MV-4-11 (cell line): ENCODE measurements at regions not wholly inside any gene's neighbourhood (a gene's known extent, or its start where the extent isn't known, plus 50 kb on each side); places are given as distances from the start of the nearest gene placed in this dataset.
A peak's percentile ranks its signal among the peaks of the same experiment; 100 is the strongest.

Experiments
- DNase-seq: peaks from one replicate; lab custom pipeline; 2025; lab: John Stamatoyannopoulos, UW

DNA sequence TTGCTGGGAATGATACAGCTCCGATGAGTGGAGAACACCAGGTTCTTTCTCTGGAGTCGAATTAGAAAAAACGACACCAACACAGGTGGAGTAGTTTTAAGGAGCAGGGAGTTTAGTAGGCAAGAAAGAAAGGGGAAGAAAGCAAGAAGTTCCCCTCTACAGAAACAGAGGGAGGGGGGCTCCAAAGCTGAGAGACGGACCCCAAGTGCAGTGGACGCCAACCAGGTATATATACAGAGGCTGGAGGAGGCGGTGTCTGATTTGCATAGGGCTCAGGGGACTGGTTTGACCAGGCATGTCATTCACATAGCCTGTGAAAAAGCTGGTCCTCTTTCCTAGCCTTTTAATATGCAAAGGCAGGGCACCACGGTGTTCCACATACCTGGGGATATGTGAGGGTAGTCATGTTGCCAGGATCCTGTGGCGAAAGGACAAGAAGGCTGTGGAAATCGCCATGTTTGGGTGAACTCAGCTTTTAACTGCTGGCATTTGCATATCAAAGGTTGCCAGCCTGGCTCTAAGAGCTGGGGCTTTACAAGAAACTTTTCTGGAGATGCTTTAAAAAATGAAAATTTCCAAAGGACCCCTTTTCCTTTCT lies 887.4 kb upstream of the EPHA6 start:
- DNase-seq = no peak

DNA sequence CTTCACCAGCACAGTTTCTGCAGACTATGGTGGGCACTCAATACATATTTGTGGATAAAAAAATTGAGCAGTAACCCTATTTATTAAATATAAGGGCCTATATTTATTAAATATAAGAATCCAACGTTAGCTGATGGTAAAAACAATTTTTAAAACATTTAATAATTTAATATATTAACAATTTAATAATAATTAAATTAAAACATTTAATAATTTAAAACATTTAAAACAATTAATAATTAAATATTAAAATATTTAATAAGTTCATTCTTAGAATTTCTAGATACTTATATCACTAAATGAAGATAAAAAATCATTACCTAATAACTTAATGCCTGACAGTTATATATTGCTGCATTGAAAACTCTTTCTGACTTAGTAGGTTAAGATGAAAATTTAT lies 880.2 kb upstream of the EPHA6 start:
- DNase-seq = no peak

DNA sequence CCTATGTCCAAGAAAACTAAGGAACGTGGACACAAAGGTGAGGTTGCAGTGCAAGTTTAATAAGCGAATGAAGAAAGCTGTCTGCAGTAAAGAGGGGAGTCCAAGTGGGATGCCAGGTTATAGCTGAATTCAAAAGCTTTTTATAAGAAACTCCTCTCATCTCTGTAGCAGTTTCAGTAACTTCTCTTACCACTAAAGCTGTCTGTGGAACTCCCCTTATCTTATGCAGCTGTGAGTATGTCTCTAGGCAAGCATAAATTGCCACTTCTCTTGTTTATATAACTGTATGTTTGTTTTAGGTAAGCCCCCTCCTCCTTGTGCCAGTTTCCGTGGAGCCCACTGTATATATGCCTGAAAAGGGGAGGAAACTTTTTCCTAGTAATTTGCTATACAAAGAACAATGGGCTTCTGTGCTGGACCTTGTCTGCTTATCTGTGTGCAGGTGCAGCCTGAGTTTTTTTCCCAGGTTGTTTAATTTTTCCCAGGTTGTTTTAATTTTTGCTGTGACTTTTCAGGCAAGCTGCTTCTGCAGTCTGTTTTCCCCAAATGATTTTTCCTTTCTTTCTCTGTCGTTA lies 875.1 kb upstream of the EPHA6 start:
- DNase-seq = no peak

DNA sequence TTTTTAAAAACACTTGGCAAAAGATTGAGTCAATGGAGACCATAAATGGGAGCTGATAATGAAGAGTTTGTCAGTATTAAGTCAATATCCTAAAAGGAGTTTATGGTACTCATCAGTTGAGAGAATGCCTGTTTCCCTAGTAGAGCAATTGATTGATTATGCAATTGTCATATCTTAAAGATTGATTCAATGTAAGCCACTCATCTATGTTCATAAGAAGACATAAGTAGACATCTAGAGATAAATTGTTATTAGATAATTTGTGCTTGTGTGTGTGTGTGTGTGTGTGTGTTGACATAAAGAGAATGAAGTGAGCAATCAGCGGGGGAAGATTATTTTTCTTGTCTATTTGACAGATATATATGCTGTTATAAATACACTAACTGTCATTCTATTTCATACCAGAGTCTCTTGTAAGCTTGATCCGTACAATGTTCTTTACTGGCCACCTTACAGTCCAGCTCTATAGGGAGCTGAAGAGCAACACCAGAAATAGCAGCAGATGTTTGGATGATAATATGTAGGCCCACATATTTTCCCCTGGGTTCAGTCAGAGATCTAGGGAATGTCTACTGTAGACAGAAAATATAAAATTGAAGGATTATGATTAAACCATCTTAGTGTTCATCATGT lies 848.6 kb upstream of the EPHA6 start:
- no peak for DNase-seq

DNA sequence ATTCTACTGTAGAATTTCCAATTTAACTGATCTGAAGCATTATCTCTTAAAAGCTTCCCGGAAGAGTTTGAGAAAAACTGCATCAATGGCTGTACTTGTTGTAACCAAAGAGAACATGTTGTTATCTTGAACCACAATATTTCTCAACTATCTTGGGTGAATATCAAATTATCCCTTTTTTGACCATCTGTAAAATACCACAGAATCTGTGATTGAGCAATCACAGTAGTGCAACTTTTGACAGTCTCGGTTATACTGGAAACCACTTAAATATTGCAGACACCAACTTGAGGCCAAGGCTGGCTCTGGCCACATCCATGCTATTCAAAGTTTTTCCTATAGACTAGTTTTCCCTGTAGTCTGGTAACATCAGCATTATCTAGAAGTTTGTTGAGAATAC lies 842.8 kb upstream of the EPHA6 start:
- peak; percentile 76 for DNase-seq

DNA sequence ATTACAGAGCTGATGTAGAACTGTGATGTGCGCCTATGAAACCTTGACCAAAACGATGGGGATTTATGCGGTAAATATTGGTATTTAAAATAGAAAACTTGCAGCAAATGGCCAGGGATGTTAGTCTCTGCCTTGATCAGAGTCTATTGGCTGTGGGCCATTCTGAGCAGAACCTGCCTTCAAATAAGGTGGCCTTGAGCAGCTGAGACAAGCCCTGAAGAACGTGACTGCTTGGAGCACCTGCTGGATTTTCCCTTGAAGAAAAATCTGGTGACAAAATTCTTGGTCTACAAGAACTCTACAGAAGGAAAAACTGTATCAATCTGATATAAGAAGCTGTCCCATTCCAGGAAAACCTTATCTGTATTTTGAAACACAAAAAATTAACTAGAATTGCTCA lies 820.1 kb upstream of the EPHA6 start:
- DNase-seq = no peak

DNA sequence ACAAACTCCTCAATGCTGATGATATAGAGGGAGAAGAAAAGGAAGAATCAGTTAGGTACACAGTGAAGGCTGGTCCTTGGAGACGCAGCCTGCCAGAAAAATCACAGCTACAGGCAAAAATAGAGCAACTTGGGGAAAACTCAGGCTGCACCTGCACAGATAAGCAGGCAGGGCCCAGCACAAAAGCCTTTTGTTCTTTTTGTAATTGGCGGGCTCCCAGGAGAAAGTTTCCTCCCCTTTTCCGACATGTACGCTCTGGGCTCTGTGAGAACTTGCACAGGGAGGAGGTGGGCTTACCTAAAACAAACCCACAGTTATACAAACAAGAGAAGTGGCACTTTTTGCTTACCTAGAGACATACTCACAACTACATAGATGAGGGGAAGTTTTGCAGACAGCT lies 813.4 kb upstream of the EPHA6 start:
- DNase-seq = no peak

DNA sequence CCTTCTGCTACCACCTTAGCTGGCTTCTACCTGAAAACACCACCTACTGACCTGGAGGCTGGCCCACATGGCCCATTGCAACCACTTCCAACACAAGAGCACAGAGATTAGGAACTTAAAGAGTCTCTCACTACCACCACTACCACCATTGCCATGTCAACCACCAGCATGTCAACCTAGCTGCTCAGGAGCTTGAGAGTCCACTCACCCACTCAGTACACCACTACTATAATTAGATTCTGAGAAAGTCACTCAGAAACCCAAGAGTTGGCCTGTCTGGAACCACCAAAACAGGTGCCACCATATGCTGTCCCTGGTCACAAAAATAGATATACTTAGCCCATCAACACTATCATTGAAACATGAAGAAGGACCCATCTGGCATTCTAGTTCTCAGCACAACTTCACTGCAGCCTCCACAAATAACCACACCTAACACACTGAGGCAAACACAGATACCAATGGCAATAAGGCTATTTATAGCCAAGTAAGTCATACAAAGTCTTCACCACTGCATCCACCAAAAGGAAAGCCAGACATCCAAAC lies 806.7 kb upstream of the EPHA6 start:
- DNase-seq = no peak

DNA sequence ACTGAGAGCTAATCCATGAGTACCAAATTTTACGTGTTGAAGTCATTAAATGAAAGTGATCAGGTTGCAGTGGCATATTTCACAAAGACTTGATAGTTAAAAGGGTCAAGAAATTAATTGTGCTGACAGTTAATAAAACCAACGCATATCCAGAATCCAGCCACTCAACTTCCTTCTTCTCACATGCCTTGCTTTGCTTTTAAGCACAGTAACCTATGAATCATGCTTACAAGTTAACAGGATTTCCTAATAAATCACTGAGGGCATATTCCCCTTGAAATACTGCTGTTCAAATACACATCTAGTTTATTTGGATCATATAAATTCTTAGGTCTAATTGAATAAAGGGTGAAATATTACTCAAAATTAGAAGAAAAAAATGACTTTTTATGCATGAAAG lies 801.5 kb upstream of the EPHA6 start:
- no peak for DNase-seq

DNA sequence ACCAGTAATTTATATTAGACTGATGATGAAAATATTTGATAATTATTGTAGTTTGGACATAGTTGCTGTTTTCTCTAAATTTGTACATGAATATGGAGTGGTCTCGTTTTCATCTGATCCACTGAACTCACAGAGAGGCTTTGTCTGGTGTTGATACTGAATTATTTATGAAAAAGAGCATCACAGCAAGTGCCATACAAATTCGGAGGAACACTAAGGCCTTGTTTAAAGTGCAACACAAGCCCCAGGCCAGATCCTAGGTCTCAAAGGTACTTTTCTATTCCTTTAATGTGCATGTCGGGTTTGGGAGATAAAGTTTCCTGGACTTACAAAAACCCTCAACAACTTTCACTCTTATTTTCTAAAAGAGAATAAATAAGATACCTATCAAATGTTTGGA lies 796.8 kb upstream of the EPHA6 start:
- no peak for DNase-seq

DNA sequence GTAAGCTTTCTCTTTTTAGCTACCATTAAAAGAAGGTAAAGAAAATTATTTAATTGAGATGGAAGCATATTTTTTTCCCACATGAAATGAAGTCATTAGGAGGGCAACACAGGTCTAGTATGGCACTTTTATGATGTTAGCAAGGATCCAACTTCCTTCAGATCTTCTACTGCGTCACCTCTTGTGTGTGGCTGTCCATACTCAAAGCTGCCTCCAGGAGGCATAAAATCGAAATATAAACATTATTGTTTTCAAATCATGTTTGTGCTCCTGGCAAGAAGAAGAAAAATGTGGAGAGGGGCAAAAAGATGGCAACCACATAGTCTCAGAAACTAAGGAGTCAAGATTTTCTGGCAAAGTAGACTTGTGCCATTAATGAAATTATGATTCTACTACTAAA lies 791.7 kb upstream of the EPHA6 start:
- no peak for DNase-seq

DNA sequence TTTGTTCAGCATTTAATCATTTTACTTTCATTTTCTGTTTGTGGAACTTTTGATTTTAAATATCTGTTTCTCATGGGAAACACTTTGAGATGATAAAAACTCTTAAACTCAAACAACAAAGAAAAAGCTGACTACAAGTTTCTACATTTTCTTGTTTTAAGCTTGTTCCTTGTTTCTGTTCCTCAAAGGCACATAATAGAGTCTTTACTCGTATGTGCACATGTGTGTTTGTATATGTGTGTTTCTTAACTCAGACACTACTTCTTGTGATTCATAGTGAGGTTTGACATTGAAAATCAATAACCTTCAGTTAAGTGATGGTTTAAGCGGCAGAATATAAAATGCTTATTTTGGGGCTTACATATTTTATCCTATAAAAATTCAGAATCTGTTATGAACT lies 786.7 kb upstream of the EPHA6 start:
- peak; percentile 79 for DNase-seq

DNA sequence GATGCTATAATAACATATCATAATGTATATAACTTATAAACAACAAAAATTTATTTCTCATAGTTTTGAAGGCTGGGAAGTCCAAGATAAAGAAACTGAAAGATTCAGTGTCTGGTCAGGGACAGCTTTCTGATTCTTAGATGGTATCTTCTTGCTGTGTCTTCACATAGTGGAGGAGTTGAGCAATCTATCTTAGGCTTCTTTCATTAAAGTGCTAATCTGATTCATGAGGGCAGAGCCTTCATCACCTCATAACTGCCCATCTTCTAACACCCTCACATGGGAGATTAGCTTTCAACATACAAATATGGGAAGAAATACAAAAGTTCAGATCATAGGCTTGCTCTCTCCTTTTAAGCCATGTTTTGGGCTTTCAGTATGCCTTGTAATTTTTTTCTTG lies 774.8 kb upstream of the EPHA6 start:
- no peak for DNase-seq

DNA sequence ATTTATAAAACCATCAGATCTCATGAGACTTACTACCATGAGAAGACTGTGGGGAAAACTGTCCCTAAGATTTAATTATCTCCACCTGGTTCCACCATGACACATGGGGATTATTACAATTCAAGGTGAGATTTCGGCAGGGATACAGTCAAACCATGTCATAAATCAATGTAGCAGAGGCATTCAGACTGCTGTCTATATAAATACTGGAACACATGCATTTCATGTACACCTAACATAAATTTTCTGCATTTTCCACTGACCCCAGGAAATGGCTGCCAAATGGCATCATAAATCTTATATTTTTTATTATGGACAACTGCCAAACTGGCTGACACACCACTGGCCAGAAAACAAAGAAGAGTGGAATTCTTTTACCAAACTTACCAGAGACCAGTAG lies 755.1 kb upstream of the EPHA6 start:
- no peak for DNase-seq

DNA sequence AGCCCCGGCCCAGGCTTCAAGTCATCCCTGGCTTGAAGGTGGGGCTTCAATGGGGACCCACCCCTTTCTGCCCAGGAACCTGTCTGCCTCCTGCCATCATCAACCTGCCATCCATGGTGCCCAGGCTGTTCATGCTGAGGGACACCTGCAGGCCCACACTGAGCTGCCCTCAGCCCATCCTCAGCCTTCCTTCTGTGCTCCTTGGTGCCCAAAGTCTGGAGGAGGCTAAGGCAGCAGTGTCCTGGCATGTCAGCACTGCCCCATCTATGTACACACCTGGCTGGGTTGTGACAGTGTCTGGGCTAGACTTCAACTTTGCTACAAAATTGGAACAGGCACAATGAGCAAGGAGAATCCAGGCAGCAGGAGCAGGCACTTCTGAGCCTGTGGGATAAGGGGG lies 745.3 kb upstream of the EPHA6 start:
- DNase-seq = no peak

DNA sequence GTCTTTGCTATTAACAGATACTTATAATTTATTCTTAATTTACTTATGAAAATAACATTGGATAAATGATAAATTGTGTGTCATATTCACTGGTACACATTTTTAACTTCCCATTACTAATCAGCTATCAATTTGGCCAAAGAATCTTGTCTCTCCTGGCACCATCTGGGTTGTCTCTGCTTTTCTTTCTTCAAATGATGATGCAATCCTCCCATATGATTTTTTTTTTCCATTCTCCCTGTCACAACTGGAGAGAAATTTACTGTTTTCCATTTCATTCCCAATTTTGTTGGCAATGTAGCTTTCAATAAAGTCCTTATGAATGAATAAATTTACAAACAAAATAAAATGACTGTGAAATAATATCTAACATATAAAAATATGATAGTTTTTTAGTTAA lies 743.7 kb upstream of the EPHA6 start:
- DNase-seq = no peak

DNA sequence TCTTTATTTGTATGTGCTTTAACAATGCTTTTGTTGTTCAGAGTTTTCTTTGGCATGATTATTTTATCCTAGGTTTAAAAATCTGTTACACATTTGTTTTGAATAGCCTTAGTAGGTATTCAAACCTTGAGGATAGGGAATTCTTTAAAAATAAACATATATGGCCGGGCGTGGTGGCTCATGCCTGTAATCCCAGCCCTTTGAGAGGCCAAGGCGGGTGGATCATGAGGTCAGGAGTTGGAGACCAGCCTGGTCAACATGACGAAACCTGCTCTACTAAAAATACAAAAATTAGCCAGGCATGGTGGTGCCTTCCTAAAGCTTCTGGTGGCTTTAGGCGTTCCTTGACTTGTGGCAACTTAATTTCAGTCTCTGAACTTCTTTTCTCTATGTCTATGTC lies 743.3 kb upstream of the EPHA6 start:
- DNase-seq = no peak

DNA sequence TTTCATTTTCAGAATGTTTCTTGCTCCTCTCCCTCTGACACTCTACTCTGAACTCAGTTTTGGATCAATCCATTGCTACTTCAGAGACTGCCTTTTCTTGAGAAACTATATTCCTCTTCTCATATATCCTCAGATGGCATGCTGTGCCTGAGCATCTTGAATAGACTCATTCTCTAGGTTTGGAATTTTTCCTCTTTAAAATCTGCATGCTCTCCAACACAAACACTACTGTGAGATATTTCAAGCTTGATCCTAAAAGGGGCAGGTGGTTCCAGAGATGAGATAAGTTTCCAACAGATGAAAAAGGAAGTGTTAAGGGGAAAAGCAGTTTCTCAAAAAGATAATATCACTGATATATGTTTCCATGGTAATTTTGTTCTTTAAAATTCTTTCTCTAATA lies 742.2 kb upstream of the EPHA6 start:
- no peak for DNase-seq

DNA sequence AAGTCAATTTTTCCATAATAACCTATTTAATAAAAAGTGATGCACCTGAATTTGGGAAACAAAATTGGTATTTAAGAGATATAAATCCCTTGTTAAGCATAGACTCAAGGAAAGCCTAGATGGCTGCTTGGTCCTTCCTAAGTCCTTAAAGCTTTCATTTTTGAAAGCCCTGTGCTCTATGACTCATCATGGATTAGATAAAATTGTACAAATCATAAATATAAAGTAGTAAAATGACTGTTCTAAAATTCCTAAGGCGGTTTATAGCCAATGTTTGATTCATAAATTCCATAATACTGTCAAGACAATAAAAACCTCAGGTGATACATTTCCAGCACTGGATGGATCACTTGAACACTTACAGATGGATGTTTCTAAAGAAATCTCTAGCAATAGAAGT lies 730.8 kb upstream of the EPHA6 start:
- DNase-seq = no peak

DNA sequence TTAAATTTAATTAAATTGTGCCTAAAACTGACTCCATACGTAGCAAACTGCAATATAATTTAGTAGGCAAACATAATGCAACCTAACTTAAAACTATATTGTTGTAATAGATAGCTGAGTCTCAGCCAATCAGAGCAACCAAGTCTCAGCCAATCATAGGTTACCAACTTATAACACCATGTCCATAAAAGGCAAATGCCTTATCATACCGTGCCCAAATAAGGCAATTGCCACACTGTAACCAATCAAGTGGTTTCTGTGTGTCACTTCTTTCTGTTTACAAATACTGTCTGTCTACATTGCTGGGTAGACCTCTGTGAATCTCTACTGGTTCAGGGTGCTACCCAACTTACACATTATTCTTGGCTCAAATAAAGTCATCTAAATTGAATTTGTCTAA lies 728.4 kb upstream of the EPHA6 start:
- no peak for DNase-seq

DNA sequence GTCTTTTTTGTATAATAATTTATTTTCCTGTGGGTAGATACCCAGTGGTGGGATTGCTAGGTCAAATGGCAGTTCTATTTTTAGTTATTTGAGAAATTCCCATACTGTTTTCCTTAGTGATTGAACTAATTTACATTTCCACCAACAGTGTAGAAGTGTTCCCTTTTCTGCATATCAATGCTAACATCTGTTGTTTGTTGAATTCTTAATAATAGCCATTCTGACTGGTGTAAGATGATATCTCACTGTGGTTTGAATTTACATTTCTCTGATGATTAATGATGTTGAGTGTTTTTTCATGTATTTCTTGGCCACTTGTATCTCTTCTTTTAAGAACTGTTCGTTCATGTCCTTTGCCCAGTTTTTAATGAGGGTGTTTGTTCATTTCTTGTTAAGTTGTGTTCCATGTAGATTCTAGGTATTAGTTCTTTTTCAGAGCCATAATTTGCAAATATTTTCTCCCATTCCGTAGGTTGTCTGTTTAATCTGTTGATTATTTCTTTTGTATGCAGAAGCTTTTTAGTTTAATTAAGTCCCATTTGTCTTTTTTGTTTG lies 713.3 kb upstream of the EPHA6 start:
- no peak for DNase-seq

DNA sequence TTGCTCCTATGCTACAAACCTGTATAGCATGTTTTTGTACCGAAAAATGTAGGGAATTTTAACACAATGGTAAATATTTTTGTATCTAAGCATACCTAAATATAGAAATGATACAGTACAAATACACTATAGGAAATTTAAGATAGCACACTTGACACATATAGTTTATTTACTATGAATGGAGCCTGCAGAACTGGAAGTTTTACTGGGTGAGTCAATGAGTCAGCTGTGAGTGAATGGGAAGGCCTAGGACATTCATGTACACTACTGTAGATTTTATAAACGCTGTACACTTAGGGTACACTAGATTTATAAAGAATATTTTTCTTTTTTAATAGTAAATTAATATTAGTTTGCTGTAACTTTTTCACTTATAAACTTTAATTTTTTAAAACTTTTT lies 707.7 kb upstream of the EPHA6 start:
- DNase-seq = no peak
